AG08396 (cell line): ENCODE measurements at regions not wholly inside any gene's neighbourhood (a gene's known extent, or its start where the extent isn't known, plus 50 kb on each side); places are given as distances from the start of the nearest gene placed in this dataset.
"Not testable (repeated sequence)": the region's sequence is repeated elsewhere in the genome, so short reads cannot be mapped to it uniquely, and the experiment has no call there.

Experiments used
- DNase-seq: peaks from one replicate; pipeline ENCODE4 v3.0.0; 2012; ENCODE audit warnings: low spot score, mixed read lengths

GRCh38 chr16:32116533-32116932, 136.6 kb upstream of the TP53TG3D start:
- DNase-seq = not testable (repeated sequence)

DNA sequence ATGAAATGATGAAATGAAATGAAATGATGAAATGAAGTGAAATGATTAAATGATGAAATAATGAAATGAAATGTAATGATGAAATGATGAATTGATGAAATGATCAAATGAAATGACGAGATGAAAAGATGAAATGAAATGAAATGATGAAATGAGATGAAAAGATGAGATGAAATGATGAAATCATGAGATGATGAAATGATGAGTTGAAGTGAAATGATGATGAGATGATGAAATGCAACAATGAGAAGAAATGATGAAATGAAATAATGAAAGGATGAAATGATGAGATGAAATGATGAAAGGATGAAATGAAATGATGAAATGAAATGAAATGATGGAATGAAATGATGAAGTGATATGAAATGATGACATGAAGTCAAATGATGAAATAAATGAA, 132.7 kb upstream of the TP53TG3D start:
- not testable (repeated sequence) for DNase-seq

GRCh38 chr16:32120779-32121178, 132.3 kb upstream of the TP53TG3D start:
- DNase-seq = not testable (repeated sequence)

GRCh38 chr16:32121273-32121900, 131.7 kb upstream of the TP53TG3D start:
- not testable (repeated sequence) for DNase-seq

- DNase-seq = not testable (repeated sequence)
These were observed 100.7 kb upstream of the TP53TG3D start for GRCh38 chr16:32152434-32152833.

DNA sequence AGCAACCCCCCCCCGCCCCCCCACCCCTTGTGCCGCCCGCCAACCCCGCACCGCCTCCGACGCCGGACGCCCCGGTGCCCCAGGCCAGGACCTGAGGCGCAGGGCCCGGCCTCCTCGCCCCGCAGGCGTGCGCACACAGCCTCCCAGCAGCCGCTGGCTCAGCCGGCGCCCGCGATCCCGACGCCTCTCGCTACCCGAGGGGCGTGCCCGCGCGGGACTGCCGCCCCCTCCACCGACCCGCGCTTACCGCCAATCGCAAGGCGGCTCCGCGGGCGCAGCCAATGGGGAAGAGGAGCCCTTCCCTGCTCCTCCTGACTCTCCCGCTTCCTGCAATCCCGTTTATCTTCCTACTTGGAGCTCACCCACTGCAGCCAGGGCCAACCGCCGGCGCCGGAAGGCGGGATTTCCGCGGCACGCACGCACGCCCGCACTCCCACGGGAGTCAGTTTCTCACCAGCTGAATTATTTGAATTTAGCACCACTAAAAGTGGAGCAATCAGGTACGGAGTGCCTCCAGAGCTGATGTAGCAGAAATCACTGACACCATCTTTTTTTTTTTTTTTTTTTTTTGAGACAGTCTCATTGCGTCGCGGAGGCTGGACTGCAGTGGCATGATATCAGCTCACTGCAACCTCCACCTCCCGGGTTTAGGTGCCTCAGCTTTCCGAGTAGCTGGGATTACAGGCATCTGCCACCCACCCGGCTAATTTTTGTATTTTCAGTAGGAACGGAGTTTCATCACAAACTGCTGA, 65.0 kb upstream of the TP53TG3D start:
- not testable (repeated sequence) for DNase-seq

DNA sequence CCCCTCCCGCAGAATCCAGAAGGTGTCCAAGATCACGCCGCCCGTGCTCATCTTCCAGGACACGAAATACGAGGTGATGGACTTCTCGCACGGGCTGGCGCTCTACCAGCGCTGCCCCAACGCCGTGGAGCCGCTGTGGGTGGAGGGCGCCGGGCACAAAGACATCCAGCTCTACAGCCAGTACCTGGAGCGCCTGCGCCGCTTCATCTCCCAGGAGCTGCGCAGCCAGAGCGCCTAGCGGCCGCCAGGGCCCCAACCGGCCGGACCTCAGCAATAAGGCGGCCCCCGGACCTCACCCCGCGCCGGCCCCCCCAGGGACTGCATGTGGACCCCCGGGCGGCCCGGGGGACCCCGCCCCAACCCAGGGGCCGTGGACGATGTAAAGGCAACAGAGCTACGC, 50.5 kb upstream of the TP53TG3D start:
- DNase-seq = not testable (repeated sequence)
